ENCODE measurements at regions not wholly inside any gene's neighbourhood (a gene's known extent, or its start where the extent isn't known, plus 50 kb on each side); places are given as distances from the start of the nearest gene placed in this dataset.
A peak's percentile ranks its signal among the peaks of the same experiment; 100 is the strongest.

DNA sequence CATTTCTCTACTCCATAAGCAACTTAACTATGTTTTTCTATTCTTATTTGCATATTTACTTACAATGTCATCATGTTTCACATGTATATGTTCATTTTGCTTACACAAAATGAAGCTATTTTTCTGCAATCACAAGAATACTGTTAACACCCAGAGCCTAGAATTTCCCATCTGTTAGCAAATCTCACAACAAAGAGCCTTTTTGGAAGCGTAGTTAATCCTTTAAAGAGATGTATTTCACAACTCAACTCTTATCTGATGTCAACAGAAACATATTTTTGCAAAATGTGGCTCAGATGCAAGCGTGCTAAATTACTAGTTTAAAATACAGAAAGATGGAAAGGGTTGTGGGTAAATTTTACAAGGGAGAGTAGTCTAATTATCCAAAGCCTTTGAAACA is 110.6 kb upstream of the COL1A2 start:
- no peaks in the 10 kb centered on the region for H3K4me1 ChIP-seq
- H3K4me3 ChIP-seq: no peak overlapping the region
- no peak overlapping the region for H3K27ac ChIP-seq (replicated peaks in 1 of 4)
- H3K36me3 ChIP-seq: no peaks in the 10 kb centered on the region
- DNase-seq (ENCODE audit: extremely low spot score): no peak
- no peaks in the 10 kb centered on the region for H3K9me3 ChIP-seq
- TF ChIP-seq POLR2AphosphoS5 (IDR thresholded peaks at IDR 0.05): no peak
- no peak for TF ChIP-seq EP300 (IDR thresholded peaks at IDR 0.05)
- TF ChIP-seq CTCF (IDR thresholded peaks at IDR 0.05): no peak
- no peak for TF ChIP-seq POLR2A (IDR thresholded peaks at IDR 0.05; ENCODE audit: low read depth)
- intact Hi-C loops (cut with DNase I): no loop called here
- 78% methylated on average over 2 of the region's 2 CpGs for WGBS
- peaks cover 0 to 4% (median 0%) of the 10 kb centered on the region in 4 donors for H3K27me3 ChIP-seq

GRCh38 chr7:94286111-94286510 is 108.6 kb upstream of the COL1A2 start:
- Histone ChIP-seq H3K27me3 (peaks cover 0 to 4% (median 0%) of the 10 kb centered on the region in 4 donors), H3K27ac (replicated peaks in 1 of 4) (no peak overlapping the region), H3K9me3 (no peaks in the 10 kb centered on the region), H3K4me3 (no peak overlapping the region), H3K4me1 (no peaks in the 10 kb centered on the region), H3K36me3 (no peaks in the 10 kb centered on the region)
- intact Hi-C loops (cut with DNase I): no loop called here
- 56% methylated on average over 1 of the region's 1 CpG for WGBS
- no peak for DNase-seq (ENCODE audit: extremely low spot score)
- no peak for TF ChIP-seq EP300 (IDR thresholded peaks at IDR 0.05)

DNA sequence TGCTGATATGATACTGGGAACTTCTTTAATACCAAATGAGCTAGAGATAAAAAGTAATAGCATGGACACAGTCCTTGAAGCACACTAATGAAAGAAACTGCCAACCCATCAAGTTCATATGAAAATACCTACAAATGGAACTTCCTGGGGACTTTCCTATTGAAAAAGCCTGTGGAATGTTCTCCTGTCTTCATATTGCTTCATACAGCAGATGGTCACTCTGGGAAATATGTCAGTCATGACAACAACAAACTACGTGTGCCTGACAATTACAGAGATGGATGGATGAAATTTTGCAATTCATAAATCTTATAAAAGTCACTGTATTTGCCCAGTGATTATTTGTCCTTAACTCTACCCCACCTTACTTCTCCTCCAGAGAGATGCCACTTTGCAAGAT is 106.6 kb upstream of the COL1A2 start:
- H3K27ac ChIP-seq (replicated peaks in 1 of 4): no peak overlapping the region
- H3K4me1 ChIP-seq: no peaks in the 10 kb centered on the region
- TF ChIP-seq POLR2AphosphoS5 (IDR thresholded peaks at IDR 0.05) (no peak), CTCF (IDR thresholded peaks at IDR 0.05) (no peak), EP300 (IDR thresholded peaks at IDR 0.05) (no peak), POLR2A (IDR thresholded peaks at IDR 0.05; ENCODE audit: low read depth) (no peak)
- intact Hi-C loops (cut with DNase I): no loop called here
- H3K36me3 ChIP-seq: no peaks in the 10 kb centered on the region
- H3K9me3 ChIP-seq: no peaks in the 10 kb centered on the region
- no peak for DNase-seq (ENCODE audit: extremely low spot score)
- no peak overlapping the region for H3K4me3 ChIP-seq
- WGBS: 85% methylated on average over 1 of the region's 1 CpG
- no peaks in the 10 kb centered on the region for H3K27me3 ChIP-seq

DNA sequence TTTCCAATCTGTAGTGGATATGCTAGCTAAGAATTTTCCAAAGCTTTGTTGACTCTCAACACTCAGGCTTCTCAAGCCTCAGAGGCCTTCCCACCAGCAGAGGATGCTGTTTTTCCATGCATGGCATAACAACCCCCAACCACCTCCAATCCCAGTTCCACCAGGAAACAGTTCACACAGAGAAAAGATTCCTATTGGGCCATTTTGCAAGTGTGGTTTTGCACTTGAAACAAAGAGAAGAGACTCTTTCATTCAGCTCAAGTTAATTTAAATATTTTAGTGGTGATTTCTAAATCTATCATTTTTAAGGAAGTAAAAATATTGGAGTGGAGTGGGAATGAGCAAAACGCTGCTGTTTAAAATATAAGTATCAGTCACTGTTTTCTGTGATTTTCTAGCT is 105.6 kb upstream of the COL1A2 start:
- H3K4me3 ChIP-seq: no peak overlapping the region
- TF ChIP-seq POLR2A (IDR thresholded peaks at IDR 0.05; ENCODE audit: low read depth) (no peak), EP300 (IDR thresholded peaks at IDR 0.05) (no peak), POLR2AphosphoS5 (IDR thresholded peaks at IDR 0.05) (peak in 1 of 2 donors; percentile 52), CTCF (IDR thresholded peaks at IDR 0.05) (peak; percentile 94 to 96 (median 94))
- no peaks in the 10 kb centered on the region for H3K36me3 ChIP-seq
- no peak overlapping the region for H3K27ac ChIP-seq (replicated peaks in 1 of 4)
- intact Hi-C loops (cut with DNase I): loop anchor here (1.0 kb wide), 1 partner anchor 147 kb away; no protein-coding TSS in a partner anchor
- no peaks in the 10 kb centered on the region for H3K27me3 ChIP-seq
- no peaks in the 10 kb centered on the region for H3K4me1 ChIP-seq
- 53% methylated on average over 1 of the region's 1 CpG for WGBS
- no peaks in the 10 kb centered on the region for H3K9me3 ChIP-seq
- no peak for DNase-seq (ENCODE audit: extremely low spot score)

DNA sequence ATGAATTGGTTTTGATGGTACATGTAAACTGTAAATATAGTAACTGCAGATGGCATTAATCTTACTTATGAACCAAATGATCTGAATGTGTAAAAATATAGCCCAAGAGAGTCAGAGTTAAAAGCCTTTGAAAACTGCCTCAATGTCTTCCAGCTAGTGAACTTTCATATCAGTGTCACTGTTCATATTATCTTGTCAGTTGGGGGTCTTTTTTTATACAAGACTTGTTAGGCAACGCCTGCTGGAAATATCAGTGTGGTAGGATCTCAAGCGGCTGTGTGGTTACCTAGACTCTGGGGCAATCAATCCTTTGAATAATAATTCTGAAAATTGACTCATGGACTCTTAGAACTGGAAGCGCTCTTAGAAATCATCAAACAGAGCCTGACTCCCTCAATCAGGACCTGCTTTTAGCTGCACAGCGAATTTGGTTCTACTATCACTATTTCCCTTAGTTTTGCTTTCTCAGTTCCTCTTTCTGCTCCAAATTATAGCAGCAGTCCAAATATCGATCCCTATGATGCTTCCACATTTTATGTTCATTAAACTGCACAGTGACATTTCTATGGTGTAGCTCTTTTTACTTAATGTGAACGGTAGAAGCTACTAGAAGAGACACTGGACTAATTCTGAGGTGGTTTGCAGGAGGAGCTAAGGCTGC is 100.1 kb upstream of the COL1A2 start:
- 75% methylated on average over 6 of the region's 6 CpGs for WGBS
- Histone ChIP-seq H3K4me3 (no peak overlapping the region), H3K27ac (replicated peaks in 1 of 4) (no peak overlapping the region), H3K36me3 (no peaks in the 10 kb centered on the region), H3K4me1 (peaks cover 10 to 40% (median 39%) of the 10 kb centered on the region in 4 donors), H3K9me3 (no peaks in the 10 kb centered on the region), H3K27me3 (no peaks in the 10 kb centered on the region)
- intact Hi-C loops (cut with DNase I): loop anchor here (1.0 to 5.0 kb wide), 3 partner anchors 83 to 138 kb away; no protein-coding TSS in a partner anchor
- TF ChIP-seq CTCF (IDR thresholded peaks at IDR 0.05) (no peak), POLR2A (IDR thresholded peaks at IDR 0.05; ENCODE audit: low read depth) (no peak)
- DNase-seq (ENCODE audit: extremely low spot score): no peak
